Suprapubic skin (tissue), 4 donors: ENCODE measurements at regions not wholly inside any gene's neighbourhood (a gene's known extent, or its start where the extent isn't known, plus 50 kb on each side); places are given as distances from the start of the nearest gene placed in this dataset.

Source experiments
- POLR2A ChIP-seq, 2 donors: fragments of 450-650 bp; IDR thresholded peaks; one replicate each; pipeline ENCODE4 v1.6.1; 2017; ENCODE audit warnings: antibody characterized with exemption in 2 of 2, mild to moderate bottlenecking in 2 of 2, moderate library complexity in 2 of 2
- POLR2AphosphoS5 ChIP-seq, 3 donors: sonication (generic); formaldehyde crosslinking; IDR thresholded peaks; one replicate each; pipeline ENCODE4 v1.6.1; 2017; ENCODE audit warnings: antibody characterized with exemption in 3 of 3
- TF ChIP-seq, protein P1 (sequence below), 2 donors: fragments of 200-600 bp in 1 of 2; fragments of 450-650 bp in 1 of 2; sonication (generic) in 1 of 2; IDR thresholded peaks; one replicate each; pipeline ENCODE4 v1.5.1; 2016 to 2019; ENCODE audit warnings: antibody characterized with exemption in 2 of 2, mild to moderate bottlenecking in 1 of 2, moderate library complexity in 1 of 2

DNA sequence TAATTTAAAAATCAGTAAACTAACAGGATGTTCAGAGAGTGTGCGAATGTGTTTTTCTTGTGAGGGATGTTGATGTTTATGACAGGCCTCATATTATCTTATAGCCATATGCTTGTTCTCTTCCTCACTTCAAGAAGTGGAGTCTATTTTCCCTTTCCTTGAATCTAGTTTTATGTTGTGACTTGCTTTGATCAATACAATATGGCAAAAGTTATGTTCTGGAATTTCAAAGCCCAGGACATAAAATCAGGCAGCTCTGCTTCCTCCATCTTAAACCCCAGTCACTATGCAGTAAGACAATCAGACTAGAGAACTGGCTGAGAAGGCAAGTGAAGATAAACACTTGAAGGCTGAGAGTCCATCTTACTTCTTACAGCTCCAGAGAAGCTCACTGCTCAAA lies 585.1 kb upstream of the NETO1 start:
- TF ChIP-seq, protein P1, sequence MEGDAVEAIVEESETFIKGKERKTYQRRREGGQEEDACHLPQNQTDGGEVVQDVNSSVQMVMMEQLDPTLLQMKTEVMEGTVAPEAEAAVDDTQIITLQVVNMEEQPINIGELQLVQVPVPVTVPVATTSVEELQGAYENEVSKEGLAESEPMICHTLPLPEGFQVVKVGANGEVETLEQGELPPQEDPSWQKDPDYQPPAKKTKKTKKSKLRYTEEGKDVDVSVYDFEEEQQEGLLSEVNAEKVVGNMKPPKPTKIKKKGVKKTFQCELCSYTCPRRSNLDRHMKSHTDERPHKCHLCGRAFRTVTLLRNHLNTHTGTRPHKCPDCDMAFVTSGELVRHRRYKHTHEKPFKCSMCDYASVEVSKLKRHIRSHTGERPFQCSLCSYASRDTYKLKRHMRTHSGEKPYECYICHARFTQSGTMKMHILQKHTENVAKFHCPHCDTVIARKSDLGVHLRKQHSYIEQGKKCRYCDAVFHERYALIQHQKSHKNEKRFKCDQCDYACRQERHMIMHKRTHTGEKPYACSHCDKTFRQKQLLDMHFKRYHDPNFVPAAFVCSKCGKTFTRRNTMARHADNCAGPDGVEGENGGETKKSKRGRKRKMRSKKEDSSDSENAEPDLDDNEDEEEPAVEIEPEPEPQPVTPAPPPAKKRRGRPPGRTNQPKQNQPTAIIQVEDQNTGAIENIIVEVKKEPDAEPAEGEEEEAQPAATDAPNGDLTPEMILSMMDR (IDR thresholded peaks at IDR 0.05): no peak
- no peak for TF ChIP-seq POLR2A (IDR thresholded peaks at IDR 0.05)
- no peak for TF ChIP-seq POLR2AphosphoS5 (IDR thresholded peaks at IDR 0.05)
